NCI-H1694 treated with DMSO at 0.1 percent for 48 hours (cell line): ENCODE measurements at regions not wholly inside any gene's neighbourhood (a gene's known extent, or its start where the extent isn't known, plus 50 kb on each side); places are given as distances from the start of the nearest gene placed in this dataset.

Experiments used
- DNase-seq: peaks from one replicate; lab custom pipeline; 2025; lab: John Stamatoyannopoulos, UW

- peak; percentile 17 for DNase-seq
Observed at GRCh38 chr6:6918216-6918983, 189.4 kb upstream of the RREB1 start.

GRCh38 chr6:6919173-6919572 lies 188.6 kb upstream of the RREB1 start:
- no peak for DNase-seq

- DNase-seq: no peak
Observed at GRCh38 chr6:6920114-6920986, 187.4 kb upstream of the RREB1 start.

GRCh38 chr6:6920987-6921313 lies 186.8 kb upstream of the RREB1 start:
- DNase-seq: no peak

- no peak for DNase-seq
Observed at GRCh38 chr6:6922166-6922565, 185.6 kb upstream of the RREB1 start.

GRCh38 chr6:6923605-6924004 lies 184.2 kb upstream of the RREB1 start:
- DNase-seq: no peak

- no peak for DNase-seq
Observed at GRCh38 chr6:6924708-6925107, 183.1 kb upstream of the RREB1 start.

- DNase-seq: no peak
Observed at GRCh38 chr6:6925391-6926164, 182.2 kb upstream of the RREB1 start.

GRCh38 chr6:6926856-6927255 lies 180.9 kb upstream of the RREB1 start:
- no peak for DNase-seq

- no peak for DNase-seq
Observed at GRCh38 chr6:6927521-6928361, 180.0 kb upstream of the RREB1 start.

GRCh38 chr6:6930223-6930880 lies 177.4 kb upstream of the RREB1 start:
- no peak for DNase-seq

GRCh38 chr6:6931071-6932025 lies 176.4 kb upstream of the RREB1 start:
- no peak for DNase-seq

GRCh38 chr6:6932341-6932740 lies 175.4 kb upstream of the RREB1 start:
- DNase-seq: no peak

GRCh38 chr6:6932968-6933367 lies 174.8 kb upstream of the RREB1 start:
- DNase-seq: no peak

GRCh38 chr6:6940031-6941025 lies 167.4 kb upstream of the RREB1 start:
- no peak for DNase-seq

GRCh38 chr6:6941201-6941600 lies 166.6 kb upstream of the RREB1 start:
- no peak for DNase-seq

GRCh38 chr6:6942091-6942490 lies 165.7 kb upstream of the RREB1 start:
- DNase-seq: no peak

GRCh38 chr6:6942831-6943230 lies 164.9 kb upstream of the RREB1 start:
- no peak for DNase-seq

GRCh38 chr6:6943421-6943820 lies 164.3 kb upstream of the RREB1 start:
- DNase-seq: no peak
